Cerebellar cortex (tissue), 1 donor: ENCODE measurements at regions not wholly inside any gene's neighbourhood (a gene's known extent, or its start where the extent isn't known, plus 50 kb on each side); places are given as distances from the start of the nearest gene placed in this dataset.
A peak's percentile ranks its signal among the peaks of the same experiment; 100 is the strongest.
"Not testable (repeated sequence)": the region's sequence is repeated elsewhere in the genome, so short reads cannot be mapped to it uniquely, and the experiment has no call there.

Experiments
- DNase-seq: peaks from one replicate; pipeline ENCODE4 v3.0.0-alpha.2; 2015; ENCODE audit warnings: low spot score

GRCh38 chrX:54615109-54615508, 85.1 kb downstream of the GNL3L start:
- DNase-seq: no peak

DNA sequence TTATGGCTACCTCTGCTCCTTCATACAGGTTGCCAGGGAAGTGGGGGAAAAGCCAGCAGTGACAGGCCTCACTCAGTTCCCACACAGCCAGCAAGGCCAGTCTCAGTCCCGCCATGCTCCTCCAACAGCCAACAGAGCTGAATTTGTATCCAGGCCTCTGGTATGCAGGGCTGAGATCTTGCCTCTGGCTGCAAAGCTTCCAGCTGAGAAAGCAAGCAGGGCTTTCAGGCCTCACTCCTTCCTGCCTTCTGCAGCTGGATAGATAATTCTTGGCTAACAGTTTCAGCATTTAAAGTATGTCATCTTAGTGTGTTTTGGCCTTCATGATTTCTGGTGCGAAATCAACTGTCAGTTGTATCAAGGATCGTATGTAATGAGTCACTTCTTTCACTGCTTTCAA, 103.6 kb downstream of the GNL3L start:
- no peak for DNase-seq

DNA sequence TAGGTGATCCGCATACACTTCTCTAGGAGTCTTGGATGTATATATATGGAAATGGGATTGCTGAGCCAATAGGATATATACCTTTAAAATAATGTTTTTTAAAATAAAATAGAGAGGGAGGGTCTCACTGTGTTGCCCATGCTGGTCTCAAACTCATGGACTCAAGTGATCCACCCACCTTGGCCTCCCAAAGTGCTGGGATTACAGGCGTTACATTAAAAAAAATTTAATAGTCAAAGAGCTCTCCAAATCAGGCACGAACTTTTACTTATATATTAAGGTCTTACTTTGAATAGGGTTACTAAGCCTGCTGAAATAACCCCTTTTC, 109.0 kb downstream of the GNL3L start:
- DNase-seq: no peak

GRCh38 chrX:54639346-54640102, 109.5 kb downstream of the GNL3L start:
- peak; percentile 93 for DNase-seq

GRCh38 chrX:54640103-54640690, 110.2 kb downstream of the GNL3L start:
- DNase-seq: no peak

GRCh38 chrX:54640736-54641135, 110.7 kb downstream of the GNL3L start:
- no peak for DNase-seq

GRCh38 chrX:54641530-54641929, 111.5 kb downstream of the GNL3L start:
- no peak for DNase-seq

- not testable (repeated sequence) for DNase-seq
These were observed 117.6 kb downstream of the GNL3L start for GRCh38 chrX:54647607-54648006.

- DNase-seq: no peak
These were observed 129.5 kb downstream of the GNL3L start for GRCh38 chrX:54659547-54659946.

- no peak for DNase-seq
These were observed 122.3 kb downstream of the ITIH6 start for GRCh38 chrX:54675762-54676161.

DNA sequence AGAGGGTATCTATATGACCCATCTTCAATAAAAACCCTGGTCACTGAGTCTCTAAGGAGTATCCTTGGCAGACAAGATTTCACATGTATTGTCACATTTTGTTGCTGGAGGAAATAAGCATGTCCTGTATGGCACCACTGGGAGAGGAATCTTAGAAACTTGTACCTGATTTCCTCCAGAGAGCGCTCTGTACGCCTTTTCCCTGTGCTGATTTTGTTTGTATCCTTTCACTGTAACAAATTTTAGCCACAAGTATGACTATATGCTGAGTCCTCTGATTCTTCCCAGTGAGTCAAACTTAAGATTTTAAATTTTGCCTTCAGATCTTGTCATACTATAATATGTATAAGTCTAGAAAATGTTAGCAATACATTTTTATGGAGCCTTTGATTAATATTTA, 102.8 kb downstream of the ITIH6 start:
- peak; percentile 1 for DNase-seq

GRCh38 chrX:54695816-54696487, 102.1 kb downstream of the ITIH6 start:
- no peak for DNase-seq
